HepG2 (cell line): ENCODE measurements at regions not wholly inside any gene's neighbourhood (a gene's known extent, or its start where the extent isn't known, plus 50 kb on each side); places are given as distances from the start of the nearest gene placed in this dataset.

ENCODE experiments used
- ATAC-seq: fragments of 200-7000 bp; cut with Tn5 transposase; 3 replicates; pipeline ENCODE4 v1.9.1; 2020; ENCODE audit warnings: mild to moderate bottlenecking, moderate library complexity
- BruUV-seq: library from RNA; stranded (reverse); fragments of 400-500 nt; replicated peaks from 2 replicates; lab custom pipeline; 2021; lab: Mats Ljungman, UMichigan
- CTCF ChIA-PET: fragments of 300-600 bp; formaldehyde crosslinking; extraction: SDS; loops from one replicate; lab custom pipeline; 2021; ENCODE audit warnings: low total read pairs, inconsistent platforms, low intra/inter-chr PET ratio; lab: Yijun Ruan, JAX
- POLR2A ChIA-PET: fragments of 350-600 bp; sonication (Branson Sonifier 250); formaldehyde crosslinking; loops from one replicate; lab custom pipeline; 2020; ENCODE audit warnings: antibody characterized with exemption, inconsistent platforms; lab: Yijun Ruan, JAX
- DNase-seq: peaks from one replicate; pipeline ENCODE4 v3.0.0-alpha.2; 2015; ENCODE audit warnings: low spot score
- FAIRE-seq: peaks from 3 replicates; lab custom pipeline; 2011; peaks lifted over from hg19 to GRCh38; lab: Jason Lieb, UNC
- H2AFZ ChIP-seq: one replicate; pipeline ENCODE4 v1.6.1; 2011; ENCODE audit warnings: low read length, inconsistent platforms
- H3K27ac ChIP-seq: fragments of 300-600 bp; 3 replicates; pipeline ENCODE4 v1.8.0; 2011; ENCODE audit warnings: mixed run types, mild to moderate bottlenecking, mixed read lengths, low read length, inconsistent platforms; ENCODE audit not compliant: insufficient read depth; ENCODE audit errors: extremely low read length
- H3K27me3 ChIP-seq, 2 experiments: fragments of 200-600 bp in 1 of 2; 2 replicates in 1 of 2; 3 replicates in 1 of 2; pipeline versions ENCODE4 v1.6.0 to v1.8.0; 2011; ENCODE audit warnings: low read length in 2 of 2, mild to moderate bottlenecking in 2 of 2, moderate library complexity in 2 of 2, inconsistent platforms in 1 of 2; ENCODE audit not compliant: insufficient read depth in 2 of 2, control insufficient read depth in 1 of 2
- H3K36me3 ChIP-seq, 2 experiments: fragments of 200-600 bp in 1 of 2; replicated peaks in 1 of 2; 2 replicates in 1 of 2; 3 replicates in 1 of 2; pipeline versions ENCODE4 v1.5.1 to v1.8.0; 2011; ENCODE audit warnings: low read length in 2 of 2, inconsistent platforms in 1 of 2; ENCODE audit not compliant: insufficient read depth in 2 of 2, control insufficient read depth in 1 of 2
- H3K4me1 ChIP-seq: 2 replicates; pipeline ENCODE4 v1.5.1; 2012; ENCODE audit warnings: low read length, inconsistent platforms; ENCODE audit not compliant: insufficient read depth
- H3K4me2 ChIP-seq: 2 replicates; pipeline ENCODE4 v1.6.0; 2011; ENCODE audit warnings: low read depth, low read length, inconsistent platforms
- H3K4me3 ChIP-seq, 3 experiments: fragments of 200-600 bp in 1 of 3; sonication (generic), shearing (Covaris generic) in 1 of 3; replicated peaks in 1 of 3; 2 replicates each; pipeline ENCODE4 v1.5.1; 2011 to 2016; ENCODE audit warnings: low read length in 3 of 3, inconsistent platforms in 2 of 3, low read depth in 2 of 3, mild to moderate bottlenecking in 2 of 3, control low read depth in 1 of 3, mixed read lengths in 1 of 3; ENCODE audit not compliant: insufficient read depth in 1 of 3
- H3K79me2 ChIP-seq: one replicate; pipeline ENCODE4 v1.6.1; 2011; ENCODE audit warnings: low read length, inconsistent platforms; ENCODE audit not compliant: insufficient read depth
- H3K9ac ChIP-seq: 2 replicates; pipeline ENCODE4 v1.6.0; 2011; ENCODE audit warnings: mild to moderate bottlenecking, low read depth, low read length, inconsistent platforms; ENCODE audit not compliant: insufficient read depth
- H3K9me3 ChIP-seq: 2 replicates; pipeline ENCODE4 v1.5.1; 2012; ENCODE audit warnings: mild to moderate bottlenecking, low read length
- H4K20me1 ChIP-seq: 2 replicates; pipeline ENCODE4 v1.6.0; 2011; ENCODE audit warnings: inconsistent platforms, mild to moderate bottlenecking, low read length, moderate library complexity; ENCODE audit not compliant: insufficient read depth
- ELF3 ChIP-seq: IDR thresholded peaks from 2 replicates; pipeline ENCODE4 v1.6.1; 2016; ENCODE audit warnings: missing genetic modification reagents, missing compliant biosample characterization
- FOXK1 ChIP-seq: sonication (generic); formaldehyde crosslinking; IDR thresholded peaks from 2 replicates; pipeline ENCODE4 v1.4.0; 2020; ENCODE audit warnings: low read depth, missing genetic modification reagents, borderline replicate concordance
- FUBP1 ChIP-seq: sonication (generic); formaldehyde crosslinking; IDR thresholded peaks from 2 replicates; pipeline ENCODE4 v1.5.1; 2020; ENCODE audit warnings: missing genetic modification reagents, mild to moderate bottlenecking, borderline replicate concordance
- IKZF1 ChIP-seq: fragments of 450-650 bp; IDR thresholded peaks from 2 replicates; pipeline ENCODE4 v1.7.1; 2016
- KLF9 ChIP-seq: IDR thresholded peaks from 2 replicates; pipeline ENCODE4 v1.6.1; 2016; ENCODE audit warnings: low read depth
- SMAD9 ChIP-seq: sonication (generic); formaldehyde crosslinking; IDR thresholded peaks from 2 replicates; pipeline ENCODE4 v1.5.1; 2020; ENCODE audit warnings: mild to moderate bottlenecking, missing genetic modification reagents
- SP4 ChIP-seq: sonication (generic); formaldehyde crosslinking; IDR thresholded peaks from 2 replicates; pipeline ENCODE4 v1.8.1; 2023; ENCODE audit warnings: mild to moderate bottlenecking, missing genetic modification reagents
- TARDBP ChIP-seq: sonication (generic); formaldehyde crosslinking; IDR thresholded peaks from 2 replicates; pipeline ENCODE4 v1.8.0; 2022; ENCODE audit warnings: mild to moderate bottlenecking, missing genetic modification reagents
- TSC22D2 ChIP-seq: sonication (generic); formaldehyde crosslinking; IDR thresholded peaks from 2 replicates; pipeline ENCODE4 v1.5.1; 2020; ENCODE audit warnings: missing genetic modification reagents, mild to moderate bottlenecking, borderline replicate concordance
- USF2 ChIP-seq, 2 experiments: sonication (generic) in 1 of 2; formaldehyde crosslinking in 1 of 2; IDR thresholded peaks; 2 replicates each; pipeline versions ENCODE4 v1.5.1 to v1.6.1; 2011 to 2020; ENCODE audit warnings: borderline replicate concordance in 1 of 2, low read depth in 1 of 2, low read length in 1 of 2, mild to moderate bottlenecking in 1 of 2, missing genetic modification reagents in 1 of 2, moderate library complexity in 1 of 2
- ZNF12 ChIP-seq: sonication (generic); formaldehyde crosslinking; IDR thresholded peaks from 2 replicates; pipeline ENCODE4 v1.5.0; 2020; ENCODE audit warnings: missing genetic modification reagents
- ZNF331 ChIP-seq: sonication (generic); formaldehyde crosslinking; IDR thresholded peaks from 2 replicates; pipeline ENCODE4 v1.4.0; 2020; ENCODE audit warnings: missing genetic modification reagents
- ZNF468 ChIP-seq: sonication (generic); formaldehyde crosslinking; IDR thresholded peaks from 2 replicates; pipeline ENCODE4 v1.8.0; 2022; ENCODE audit warnings: mild to moderate bottlenecking, moderate library complexity, missing genetic modification reagents
- ZNF850 ChIP-seq: sonication (generic); formaldehyde crosslinking; conservative IDR thresholded peaks from 2 replicates; pipeline ENCODE4 v1.9.0; 2021; ENCODE audit warnings: mild to moderate bottlenecking, missing genetic modification reagents
- WGBS: methylation state at CpG from one replicate; pipeline ENCODE4 v1.1.6; 2017; ENCODE audit warnings: low lambda C conversion rate; 5-methylcytosine and 5-hydroxymethylcytosine counted together
- in situ Hi-C: cut with HindIII; loops from 2 replicates; pipeline ENCODE4 v1.10.0; 2017; ENCODE audit warnings: low pct_unique_long_range_greater_than_20kb; ENCODE audit not compliant: extremely low pct_ligation_motif_present
- intact Hi-C: fragments of 100-400 bp; cut with micrococcal nuclease; formaldehyde crosslinking; loops from one replicate; pipeline ENCODE4 v1.10.0; 2022; ENCODE audit not compliant: unreplicated experiment
- TF ChIP-seq, protein P1 (sequence below): sonication (generic); formaldehyde crosslinking; IDR thresholded peaks from 2 replicates; pipeline ENCODE4 v1.5.1; 2020; ENCODE audit warnings: mild to moderate bottlenecking, moderate library complexity, missing genetic modification reagents

DNA sequence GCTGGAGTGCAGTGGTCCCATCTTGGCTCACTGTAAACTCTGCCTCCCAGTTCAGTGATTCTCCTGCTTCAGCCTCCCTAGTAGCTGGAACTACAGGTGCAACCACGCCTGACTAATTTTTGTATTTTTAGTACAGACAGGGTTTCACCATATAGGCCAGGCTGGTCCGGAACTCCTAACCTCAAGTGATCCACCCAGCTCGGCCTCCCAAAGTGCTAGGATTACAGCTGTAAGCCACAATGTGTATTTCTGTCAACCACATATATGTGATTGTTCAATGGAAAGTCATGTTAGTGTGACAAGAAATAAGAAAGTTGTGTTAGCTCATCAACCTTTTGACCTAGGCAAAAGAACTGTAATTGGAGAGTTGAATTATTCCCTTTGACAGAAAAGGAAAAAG lies 677.1 kb upstream of the CHD1 start:
- DNase-seq, result no peak
- 3% methylated on average over 3 of the region's 3 CpGs for WGBS
- TF ChIP-seq KLF9 (CRISPR knock-in tag), result no peak
- no peak for TF ChIP-seq IKZF1
- TF ChIP-seq TSC22D2 (CRISPR knock-in tag), result no peak
- TF ChIP-seq, protein P1, sequence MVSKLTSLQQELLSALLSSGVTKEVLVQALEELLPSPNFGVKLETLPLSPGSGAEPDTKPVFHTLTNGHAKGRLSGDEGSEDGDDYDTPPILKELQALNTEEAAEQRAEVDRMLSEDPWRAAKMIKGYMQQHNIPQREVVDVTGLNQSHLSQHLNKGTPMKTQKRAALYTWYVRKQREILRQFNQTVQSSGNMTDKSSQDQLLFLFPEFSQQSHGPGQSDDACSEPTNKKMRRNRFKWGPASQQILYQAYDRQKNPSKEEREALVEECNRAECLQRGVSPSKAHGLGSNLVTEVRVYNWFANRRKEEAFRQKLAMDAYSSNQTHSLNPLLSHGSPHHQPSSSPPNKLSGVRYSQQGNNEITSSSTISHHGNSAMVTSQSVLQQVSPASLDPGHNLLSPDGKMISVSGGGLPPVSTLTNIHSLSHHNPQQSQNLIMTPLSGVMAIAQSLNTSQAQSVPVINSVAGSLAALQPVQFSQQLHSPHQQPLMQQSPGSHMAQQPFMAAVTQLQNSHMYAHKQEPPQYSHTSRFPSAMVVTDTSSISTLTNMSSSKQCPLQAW, result no peak
- TF ChIP-seq ZNF468, result no peak
- TF ChIP-seq ELF3, result no peak
- TF ChIP-seq ZNF331 (CRISPR knock-in tag), result no peak
- TF ChIP-seq TARDBP (CRISPR knock-in tag), result no peak
- no peak for TF ChIP-seq SP4
- Histone ChIP-seq H3K4me1 (no peaks in the 10 kb centered on the region), H3K79me2 (no peaks in the 10 kb centered on the region), H3K9me3 (no peaks in the 10 kb centered on the region), H2AFZ (no peak overlapping the region), H3K27ac (no peak overlapping the region), H3K36me3 (no peaks in the 10 kb centered on the region), H3K9ac (no peak overlapping the region), H3K4me3 (no peak overlapping the region), H3K4me2 (no peak overlapping the region), H3K27me3 (no peaks in the 10 kb centered on the region), H4K20me1 (no peaks in the 10 kb centered on the region)
- in situ Hi-C loops (no loop called here), intact Hi-C loops (no loop called here)
- no peak for ATAC-seq
- ChIA-PET POLR2A (no interaction called here), CTCF (no interaction called here)
- no TSS peak for BruUV-seq
- no peak for FAIRE-seq

DNA sequence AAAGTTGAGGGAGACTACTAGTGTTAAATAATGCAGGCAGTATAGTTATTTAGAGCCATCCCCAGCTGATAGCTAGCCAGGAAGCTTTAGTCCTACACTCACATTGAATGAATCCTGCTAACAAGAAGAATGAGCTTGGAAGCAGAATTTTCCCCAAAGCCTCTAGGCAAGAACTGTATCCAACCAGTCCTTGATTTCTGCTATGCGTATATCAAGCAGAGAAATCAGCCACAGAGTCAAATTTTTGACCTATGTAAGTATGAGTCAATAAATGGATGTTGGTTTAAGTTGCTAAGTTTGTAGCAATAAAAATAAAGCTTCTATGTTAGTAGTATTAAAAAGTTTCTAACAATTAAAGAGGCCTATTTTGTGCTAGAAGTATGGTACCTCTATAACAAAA lies 672.1 kb upstream of the CHD1 start:
- intact Hi-C loops, result no loop called here
- FAIRE-seq, result no peak
- TF ChIP-seq SMAD9 (CRISPR knock-in tag) (no peak), FOXK1 (CRISPR knock-in tag) (no peak), USF2 (IDR thresholded peaks at IDR 0.05; ENCODE audit: low read depth, low read length) (no peak), USF2 (CRISPR knock-in tag; IDR thresholded peaks at IDR 0.05; ENCODE audit: borderline replicate concordance) (no peak), ZNF850 (CRISPR knock-in tag) (no peak), ZNF12 (CRISPR knock-in tag) (no peak), FUBP1 (CRISPR knock-in tag) (no peak)
- Histone ChIP-seq H3K4me3 (no peak overlapping the region), H3K9me3 (no peaks in the 10 kb centered on the region), H2AFZ (no peak overlapping the region), H3K9ac (no peak overlapping the region), H3K4me1 (no peaks in the 10 kb centered on the region), H3K27ac (no peak overlapping the region), H3K36me3 (no peaks in the 10 kb centered on the region), H4K20me1 (no peaks in the 10 kb centered on the region), H3K79me2 (no peaks in the 10 kb centered on the region), H3K27me3 (no peaks in the 10 kb centered on the region), H3K4me2 (no peak overlapping the region)
- in situ Hi-C loops, result no loop called here
- BruUV-seq, result no TSS peak
- ChIA-PET CTCF (no interaction called here), POLR2A (no interaction called here)
- DNase-seq, result no peak
- ATAC-seq, result no peak
- 0% methylated on average over 1 of the region's 1 CpG for WGBS
